HEK293T (cell line): ENCODE measurements at regions not wholly inside any gene's neighbourhood (a gene's known extent, or its start where the extent isn't known, plus 50 kb on each side); places are given as distances from the start of the nearest gene placed in this dataset.

Experiments
- ARNT ChIP-seq: fragments of 450-650 bp; IDR thresholded peaks from 2 replicates; pipeline ENCODE4 v1.6.1; 2017; ENCODE audit warnings: mild to moderate bottlenecking
- BHLHE40 ChIP-seq: fragments of 450-650 bp; IDR thresholded peaks from 2 replicates; pipeline ENCODE4 v1.6.1; 2016; ENCODE audit warnings: mild to moderate bottlenecking, moderate library complexity, borderline replicate concordance
- FOXA1 ChIP-seq: fragments of 450-650 bp; IDR thresholded peaks from 2 replicates; pipeline ENCODE4 v1.6.1; 2016; ENCODE audit warnings: mild to moderate bottlenecking
- FOXK2 ChIP-seq: fragments of 450-650 bp; IDR thresholded peaks from 2 replicates; pipeline ENCODE4 v1.6.1; 2016; ENCODE audit warnings: mild to moderate bottlenecking
- FOXM1 ChIP-seq: fragments of 450-650 bp; IDR thresholded peaks from 2 replicates; pipeline ENCODE4 v1.6.1; 2017; ENCODE audit warnings: mild to moderate bottlenecking, borderline replicate concordance
- LEF1 ChIP-seq: fragments of 450-650 bp; IDR thresholded peaks from 2 replicates; pipeline ENCODE4 v1.6.1; 2017; ENCODE audit warnings: mild to moderate bottlenecking, borderline replicate concordance
- PKNOX1 ChIP-seq: fragments of 450-650 bp; IDR thresholded peaks from 2 replicates; pipeline ENCODE4 v1.6.1; 2016
- SP1 ChIP-seq: fragments of 450-650 bp; IDR thresholded peaks from 2 replicates; pipeline ENCODE4 v1.6.1; 2017
- SUZ12 ChIP-seq: fragments of 450-650 bp; IDR thresholded peaks from 2 replicates; pipeline ENCODE4 v1.6.1; 2016; ENCODE audit warnings: mild to moderate bottlenecking
- ZNF384 ChIP-seq: fragments of 450-650 bp; IDR thresholded peaks from 2 replicates; pipeline ENCODE4 v1.6.1; 2016

DNA sequence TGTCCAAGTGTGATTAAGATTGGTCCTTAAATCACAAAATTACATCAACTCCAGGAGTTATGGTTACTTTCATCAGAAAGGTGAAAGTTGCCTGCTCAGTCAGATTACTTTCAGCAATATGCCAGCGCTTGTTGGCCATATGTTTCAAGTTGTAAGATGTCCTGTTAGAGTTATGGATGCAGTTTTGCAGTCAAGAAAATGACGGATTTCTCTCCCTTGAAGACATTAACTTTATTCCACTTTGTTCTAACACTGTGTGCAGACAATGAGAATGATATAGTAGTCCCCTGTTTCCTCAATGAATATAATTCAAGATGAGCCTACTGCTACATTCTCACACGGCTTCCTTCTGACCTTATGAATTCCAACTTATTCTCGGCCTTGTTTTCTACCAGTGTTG is 295.0 kb upstream of the ADGRL3 start:
- TF ChIP-seq FOXK2 (no peak), BHLHE40 (no peak), FOXM1 (no peak), FOXA1 (no peak), ZNF384 (no peak), LEF1 (no peak), PKNOX1 (no peak), SUZ12 (no peak), ARNT (no peak), SP1 (no peak)
